ENCODE measurements at regions not wholly inside any gene's neighbourhood (a gene's known extent, or its start where the extent isn't known, plus 50 kb on each side); places are given as distances from the start of the nearest gene placed in this dataset.

DNA sequence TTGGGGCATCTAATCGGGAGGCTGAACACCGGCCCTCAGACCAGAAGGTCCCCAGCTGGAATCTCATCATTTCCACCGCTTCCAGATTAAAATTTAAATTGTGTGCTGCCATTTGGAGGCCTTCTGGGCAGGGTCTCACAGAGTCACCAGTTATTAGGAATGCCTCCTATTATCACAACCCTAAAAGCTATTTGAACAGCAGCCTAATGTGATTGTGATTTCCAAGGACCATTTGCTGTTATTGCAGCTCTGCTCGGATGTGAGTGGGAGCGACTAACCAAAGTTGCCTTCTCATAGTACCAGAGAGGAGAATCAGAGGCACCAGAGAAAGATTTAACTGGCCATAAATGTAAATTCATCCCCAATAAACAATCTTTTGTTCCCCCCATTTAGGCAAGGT is 277.3 kb downstream of the RNF144B start:
- Histone ChIP-seq H3K9me3 (ENCODE audit: control insufficient read depth, insufficient read depth, low read length) (no peaks in the 10 kb centered on the region), H2BK15ac (ENCODE audit: low read depth, low read length) (no peak overlapping the region), H2BK5ac (ENCODE audit: low read depth, low read length, poor library complexity, severe bottlenecking) (no peak overlapping the region), H4K8ac (ENCODE audit: low read depth in 2 of 2, low read length in 2 of 2) (no peak overlapping the region), H3K56ac (ENCODE audit: extremely low read depth, insufficient read depth, low read length) (no peak overlapping the region), H3K9ac (ENCODE audit: low read depth, low read length) (no peak overlapping the region), H3K27ac (ENCODE audit: insufficient read depth, low read length) (no peak overlapping the region), H4K91ac (ENCODE audit: insufficient read depth, low read depth, low read length) (no peak overlapping the region), H4K20me1 (ENCODE audit: insufficient read depth, low read length) (no peaks in the 10 kb centered on the region), H2AK9ac (replicated peaks; ENCODE audit: low read depth, low read length, poor library complexity) (no peak overlapping the region), H2BK20ac (ENCODE audit: low read depth, low read length) (no peak overlapping the region), H3K23ac (ENCODE audit: low read depth, low read length) (no peak overlapping the region), H2AK5ac (ENCODE audit: low read depth, low read length) (no peak overlapping the region), H2BK120ac (ENCODE audit: low read depth, low read length) (no peak overlapping the region), H4K5ac (ENCODE audit: low read depth, low read length) (no peak overlapping the region), H3K14ac (replicated peaks; ENCODE audit: low read depth, low read length) (no peak overlapping the region), H3K27me3 (ENCODE audit: control insufficient read depth, insufficient read depth, low read length) (no peaks in the 10 kb centered on the region), H3K4me1 (ENCODE audit: control insufficient read depth, insufficient read depth, low read length) (no peaks in the 10 kb centered on the region), H3K36me3 (ENCODE audit: control insufficient read depth, insufficient read depth, low read length) (no peaks in the 10 kb centered on the region), H3K79me1 (ENCODE audit: low read depth in 1 of 2, low read length in 2 of 2) (no peaks in the 10 kb centered on the region), H3K18ac (ENCODE audit: low read depth, low read length) (no peak overlapping the region), H3K4ac (ENCODE audit: low read depth, low read length) (no peak overlapping the region), H2AFZ (replicated peaks; ENCODE audit: low read length, poor library complexity) (no peak overlapping the region), H3K4me2 (ENCODE audit: low read depth, low read length) (no peak overlapping the region), H3K4me3 (ENCODE audit: insufficient read depth, low read depth, low read length) (no peak overlapping the region), H3K9me1 (ENCODE audit: insufficient read depth, low read length) (no peaks in the 10 kb centered on the region)
- dilution Hi-C loops (cut with HindIII; ENCODE audit: low sequenced_read_pairs, unreplicated experiment) (no loop called here), in situ Hi-C loops (cut with MboI; ENCODE audit: low sequenced_read_pairs) (no loop called here), intact Hi-C loops (cut with micrococcal nuclease) (no loop called here)
- TF ChIP-seq RFX5 (IDR thresholded peaks at IDR 0.05; ENCODE audit: low read depth, low read length) (no peak), CHD1 (IDR thresholded peaks at IDR 0.05; ENCODE audit: low read depth, low read length) (no peak)
- BruUV-seq (replicated peaks), result no TSS peak
- no CpG with 5 or more reads among the region's 5 CpGs for WGBS, 2 experiments (ENCODE audit: extremely low coverage in 2 of 2, insufficient read length in 1 of 2)
- ChIA-PET CTCF (interaction anchor here (0.6 kb wide), 1 partner anchor 146 kb away, joined by 3 read pairs; no protein-coding TSS in a partner anchor), POLR2A (ENCODE audit: unreplicated experiment) (no interaction called here)
- ATAC-seq (ENCODE audit: low read depth), result no peak
- DNase-seq, result no peak

Data from IMR-90 (cell line).